ENCODE measurements at regions not wholly inside any gene's neighbourhood (a gene's known extent, or its start where the extent isn't known, plus 50 kb on each side); places are given as distances from the start of the nearest gene placed in this dataset.
A peak's percentile ranks its signal among the peaks of the same experiment; 100 is the strongest.

DNA sequence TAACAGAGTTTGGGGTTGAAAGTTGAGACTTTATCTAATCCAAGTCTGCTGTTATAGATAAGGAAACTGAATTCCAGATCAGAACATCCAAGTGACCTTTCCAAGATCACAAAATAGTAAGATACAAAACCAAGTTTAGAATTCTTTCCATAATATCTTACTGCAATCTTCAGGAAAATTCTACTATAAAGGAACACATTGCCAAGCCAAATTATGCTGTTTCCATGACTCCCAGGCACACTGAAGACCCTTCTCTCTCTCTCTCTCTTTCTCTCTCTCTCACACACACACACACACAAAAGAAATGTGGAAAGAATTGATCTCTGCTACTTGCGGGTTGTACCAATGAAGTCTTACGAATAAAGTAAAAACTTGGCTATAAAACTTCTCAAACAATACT, 398.4 kb downstream of the METTL4 start:
- DNase-seq (ENCODE audit: low spot score), result no peak

GRCh38 chr18:2173486-2173885, 397.8 kb downstream of the METTL4 start:
- no peak for DNase-seq (ENCODE audit: low spot score)

- no peak for DNase-seq (ENCODE audit: low spot score)
Measured at GRCh38 chr18:2178036-2178435, 393.3 kb downstream of the METTL4 start.

GRCh38 chr18:2179498-2180183, 391.7 kb downstream of the METTL4 start:
- DNase-seq (ENCODE audit: low spot score), result no peak

DNA sequence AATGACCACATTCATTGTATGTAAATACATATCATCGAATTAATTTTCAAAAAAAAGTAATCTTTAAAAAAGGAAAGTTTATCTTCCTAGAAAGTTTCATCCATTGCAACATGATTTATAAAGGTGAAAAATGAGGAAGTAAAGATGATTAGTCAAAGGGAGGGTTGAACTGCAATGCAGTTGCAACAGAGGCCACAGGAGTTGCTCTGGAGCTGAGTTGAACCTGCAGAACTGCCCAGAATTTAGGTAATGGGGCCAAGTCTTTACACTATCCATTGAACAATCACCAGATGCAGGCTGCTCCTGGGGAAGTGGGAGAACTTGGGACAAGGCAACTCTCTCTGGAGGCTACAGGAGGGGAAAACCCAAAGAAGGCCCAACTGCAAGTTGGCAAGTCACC, 390.7 kb downstream of the METTL4 start:
- no peak for DNase-seq (ENCODE audit: low spot score)

- DNase-seq (ENCODE audit: low spot score), result no peak
Measured at GRCh38 chr18:2183432-2183831, 387.9 kb downstream of the METTL4 start.

GRCh38 chr18:2186967-2187366, 384.3 kb downstream of the METTL4 start:
- DNase-seq (ENCODE audit: low spot score), result no peak

DNA sequence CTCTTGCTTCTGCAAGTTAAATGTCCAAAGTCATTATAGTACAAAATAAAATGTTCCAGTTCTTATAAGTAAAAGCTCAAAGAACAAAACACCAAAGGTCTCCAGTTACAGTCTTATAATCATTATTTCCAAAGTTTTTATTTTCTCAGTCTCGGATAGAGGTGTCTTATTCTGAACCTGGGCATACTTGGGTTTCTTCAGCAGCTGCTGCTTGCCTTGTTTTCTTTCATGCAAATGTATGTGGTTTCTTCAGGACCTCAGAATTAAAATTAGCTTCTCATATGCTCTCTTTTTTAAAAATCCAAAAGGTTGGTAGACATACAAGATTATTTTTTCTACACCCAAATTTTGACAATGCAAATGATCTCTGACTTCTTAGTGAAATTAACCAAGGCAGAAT, 383.0 kb downstream of the METTL4 start:
- no peak for DNase-seq (ENCODE audit: low spot score)

- no peak for DNase-seq (ENCODE audit: low spot score)
Measured at GRCh38 chr18:2191180-2191790, 380.0 kb downstream of the METTL4 start.

DNA sequence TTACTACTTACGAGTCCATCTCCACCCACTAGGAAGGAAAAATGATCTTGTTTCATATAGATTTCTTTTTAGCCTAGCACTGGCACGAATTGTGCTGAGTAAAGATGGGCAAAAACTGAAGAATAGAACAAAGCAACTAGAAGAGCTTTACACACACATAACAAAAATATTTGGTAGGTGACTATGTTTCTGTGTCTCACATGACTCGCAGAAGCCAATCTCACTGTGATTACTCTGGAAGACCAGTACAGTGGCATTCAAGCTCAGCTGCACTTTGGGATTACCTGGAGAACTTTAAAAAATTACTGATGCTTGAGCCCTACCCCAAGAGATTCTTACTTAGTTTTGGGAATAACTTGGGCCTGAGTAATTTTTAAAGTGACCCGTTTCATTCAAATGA, 378.7 kb downstream of the METTL4 start:
- no peak for DNase-seq (ENCODE audit: low spot score)

GRCh38 chr18:2197946-2198345, 373.4 kb downstream of the METTL4 start:
- no peak for DNase-seq (ENCODE audit: low spot score)

- DNase-seq (ENCODE audit: low spot score), result no peak
Measured at GRCh38 chr18:2199060-2199459, 372.2 kb downstream of the METTL4 start.

- DNase-seq (ENCODE audit: low spot score), result no peak
Measured at GRCh38 chr18:2201036-2201600, 370.2 kb downstream of the METTL4 start.

DNA sequence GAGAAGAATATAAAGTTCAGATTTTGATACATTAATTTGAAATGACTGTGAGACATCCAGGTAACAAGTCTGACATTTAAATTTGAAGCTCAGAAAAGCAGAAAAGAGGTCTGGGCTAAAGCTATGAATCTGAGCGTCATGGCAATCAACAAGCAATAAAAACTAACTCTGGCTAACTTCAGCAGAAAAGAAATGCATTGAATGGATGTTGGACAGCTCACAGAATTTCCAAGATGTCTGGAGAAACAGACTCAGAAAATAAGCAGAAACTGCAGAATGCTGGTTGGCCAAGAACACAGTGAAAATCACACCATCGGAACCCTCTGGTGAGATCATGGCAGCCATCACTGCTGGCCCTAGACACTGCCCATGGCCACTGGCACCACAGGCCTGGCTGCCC, 366.6 kb downstream of the METTL4 start:
- DNase-seq (ENCODE audit: low spot score), result no peak

- no peak for DNase-seq (ENCODE audit: low spot score)
Measured at GRCh38 chr18:2207294-2207693, 364.0 kb downstream of the METTL4 start.

DNA sequence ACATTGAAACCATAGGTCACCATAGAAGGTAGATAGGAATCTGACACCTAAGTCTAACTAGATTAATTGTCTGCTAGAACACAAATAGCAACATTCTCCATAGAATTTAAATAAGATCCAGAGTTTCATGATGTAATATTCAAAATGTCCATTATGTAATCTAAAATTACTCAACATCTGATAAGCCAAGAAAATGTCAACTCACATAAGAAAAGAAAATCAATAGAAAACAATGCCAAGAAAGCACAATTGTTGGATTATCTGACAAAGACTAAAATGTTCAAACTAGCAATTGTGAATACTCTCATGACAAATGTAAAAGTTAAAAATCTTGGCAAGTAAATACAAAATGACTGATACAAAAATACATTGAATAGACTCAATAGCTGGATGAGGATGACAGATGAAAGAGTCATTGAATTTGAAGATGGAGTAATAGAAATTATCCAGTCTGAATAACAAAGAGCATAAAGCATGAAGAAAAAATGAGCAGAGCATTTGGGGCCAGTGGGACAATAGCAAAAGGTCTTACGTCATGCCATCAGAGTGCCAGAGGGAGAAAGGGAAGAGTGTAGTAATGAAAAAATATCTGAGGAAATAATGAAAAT, 358.6 kb downstream of the METTL4 start:
- DNase-seq (ENCODE audit: low spot score), result no peak

- DNase-seq (ENCODE audit: low spot score), result no peak
Measured at GRCh38 chr18:2213905-2214304, 357.4 kb downstream of the METTL4 start.

DNA sequence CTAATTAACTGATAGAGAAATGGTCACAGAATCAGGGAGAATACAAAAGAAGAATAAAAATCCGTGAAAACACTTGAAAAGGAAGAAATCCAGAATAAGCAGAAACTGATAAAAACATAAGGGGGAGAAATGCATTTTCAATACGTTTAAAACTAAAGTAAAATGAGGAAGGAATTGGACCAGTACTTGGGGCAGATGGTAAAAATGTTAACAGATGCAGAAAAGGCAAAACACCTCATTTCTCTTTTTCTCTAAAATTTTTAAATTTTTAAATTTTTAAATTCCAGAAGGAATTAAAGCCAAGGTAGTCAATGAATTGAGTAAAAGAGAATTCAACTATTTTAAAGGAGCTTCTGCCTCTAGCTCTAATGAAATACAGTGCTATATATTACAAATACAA, 353.9 kb downstream of the METTL4 start:
- DNase-seq (ENCODE audit: low spot score), result no peak

- DNase-seq (ENCODE audit: low spot score), result no peak
Measured at GRCh38 chr18:2218101-2218500, 353.2 kb downstream of the METTL4 start.

GRCh38 chr18:2219706-2220105, 351.6 kb downstream of the METTL4 start:
- DNase-seq (ENCODE audit: low spot score), result no peak

GRCh38 chr18:2222270-2223185, 348.8 kb downstream of the METTL4 start:
- DNase-seq (ENCODE audit: low spot score), result no peak

- DNase-seq (ENCODE audit: low spot score), result peak; percentile 30
Measured at GRCh38 chr18:2223449-2223848, 347.9 kb downstream of the METTL4 start.

Measured in GM03348 (cell line).